HG02678 (cell line): ENCODE measurements at regions not wholly inside any gene's neighbourhood (a gene's known extent, or its start where the extent isn't known, plus 50 kb on each side); places are given as distances from the start of the nearest gene placed in this dataset.

Source experiments
- ATAC-seq: cut with Tn5 transposase; IDR thresholded peaks from one replicate; pipeline ENCODE4 v1.9.1; 2021; ENCODE audit warnings: mild to moderate bottlenecking, moderate library complexity; ENCODE audit not compliant: unreplicated experiment

DNA sequence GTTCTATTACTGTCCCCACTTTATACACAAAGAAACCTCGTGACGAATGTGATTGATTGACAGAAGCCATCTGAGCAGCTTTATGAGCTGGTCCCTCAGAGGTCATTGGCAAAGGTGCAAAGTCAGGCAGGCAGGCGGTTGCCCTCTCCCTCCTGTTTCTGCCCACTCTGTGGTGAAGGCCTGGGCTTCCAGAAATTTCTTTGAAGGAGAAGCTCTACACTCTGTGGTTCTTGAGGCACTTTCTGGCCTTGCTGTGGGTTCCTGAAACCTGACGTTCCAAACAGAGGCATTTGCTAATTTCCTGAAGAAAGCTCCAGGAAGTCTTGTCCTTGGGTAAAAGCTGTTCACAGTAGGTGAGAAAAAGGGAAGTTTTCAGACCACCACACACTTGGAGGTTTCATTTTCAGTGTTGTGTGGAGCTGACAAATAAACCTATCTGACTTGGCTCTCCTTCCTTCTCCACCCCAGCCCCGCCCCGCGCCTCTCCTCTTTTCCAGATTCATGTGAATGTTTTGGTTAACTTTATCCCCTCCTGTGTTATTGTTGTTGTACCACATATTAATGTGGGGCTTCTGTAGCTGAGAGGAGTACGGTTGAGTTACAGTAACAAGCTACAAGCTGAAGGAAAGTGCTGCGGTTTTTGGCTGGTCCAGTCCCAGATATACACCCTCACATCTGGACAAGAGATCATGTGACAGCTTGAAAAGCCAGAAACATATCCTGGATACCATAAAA is 274.1 kb downstream of the CLIC5 start:
- ATAC-seq: peak; percentile 51

DNA sequence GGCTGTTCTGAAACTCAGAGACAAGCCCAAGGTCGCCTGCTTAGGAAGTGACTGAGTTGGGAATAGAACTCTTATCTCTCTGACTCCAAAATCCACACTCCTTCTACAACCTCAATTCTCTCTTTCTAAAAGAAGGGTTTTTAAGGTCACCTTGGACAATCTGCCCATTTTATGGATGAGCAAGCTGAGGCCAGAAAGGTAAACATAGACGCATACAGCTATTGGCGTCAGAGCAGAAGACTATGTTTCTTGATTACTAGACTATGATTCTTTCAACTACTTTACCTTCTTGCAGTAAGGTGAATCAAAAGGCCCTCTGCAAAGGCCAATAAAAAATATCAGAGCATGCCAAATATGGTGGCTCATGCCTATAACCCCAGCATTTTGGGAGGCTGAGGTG is 276.6 kb downstream of the CLIC5 start:
- ATAC-seq: no peak

- no peak for ATAC-seq
Measured at GRCh38 chr6:45738057-45738455, 277.6 kb downstream of the CLIC5 start.

- peak; percentile 79 for ATAC-seq
Measured at GRCh38 chr6:45737331-45738056, 278.2 kb downstream of the CLIC5 start.

DNA sequence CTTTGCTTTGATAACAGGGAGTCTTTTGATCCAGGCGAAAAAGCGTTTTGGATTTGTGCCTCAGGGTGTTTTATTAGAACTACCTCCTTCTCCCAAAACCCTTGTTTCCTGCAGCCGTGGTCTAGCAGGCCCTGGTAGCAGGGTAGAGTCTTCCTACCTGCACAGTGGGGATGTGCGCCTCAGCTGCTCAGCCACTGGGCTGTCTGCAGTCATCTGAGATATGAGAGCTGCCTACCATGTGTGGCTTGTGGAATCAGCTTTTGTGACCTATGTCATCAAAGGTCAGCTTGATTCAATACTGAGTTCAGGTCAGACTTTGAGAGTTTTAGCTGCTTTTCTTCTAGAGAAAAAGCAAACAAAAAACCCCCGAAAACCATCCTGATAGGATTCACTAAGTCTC is 279.5 kb downstream of the CLIC5 start:
- ATAC-seq: no peak

DNA sequence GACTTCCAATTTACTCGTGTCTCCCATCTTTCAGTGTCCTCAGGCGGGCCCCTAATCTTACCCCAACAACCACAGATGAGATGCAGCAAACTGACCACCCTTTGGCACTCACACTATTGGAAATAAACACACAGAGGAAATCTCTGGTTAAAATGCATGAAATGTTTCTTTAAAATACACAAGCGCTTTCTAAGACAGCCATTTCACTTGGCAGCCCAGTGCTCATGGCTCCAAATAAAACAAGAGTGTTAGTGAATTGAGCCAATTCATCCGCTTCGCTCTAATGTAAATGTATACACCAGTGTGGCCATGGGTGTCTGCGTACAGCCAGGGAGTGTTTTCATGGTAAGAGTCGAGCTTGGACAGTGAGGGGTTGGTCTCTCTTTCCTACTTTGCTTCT is 282.9 kb downstream of the CLIC5 start:
- no peak for ATAC-seq

GRCh38 chr6:45730232-45730631 is 285.4 kb downstream of the CLIC5 start:
- no peak for ATAC-seq

- ATAC-seq: no peak
Measured at GRCh38 chr6:45728674-45729073, 287.0 kb downstream of the CLIC5 start.

DNA sequence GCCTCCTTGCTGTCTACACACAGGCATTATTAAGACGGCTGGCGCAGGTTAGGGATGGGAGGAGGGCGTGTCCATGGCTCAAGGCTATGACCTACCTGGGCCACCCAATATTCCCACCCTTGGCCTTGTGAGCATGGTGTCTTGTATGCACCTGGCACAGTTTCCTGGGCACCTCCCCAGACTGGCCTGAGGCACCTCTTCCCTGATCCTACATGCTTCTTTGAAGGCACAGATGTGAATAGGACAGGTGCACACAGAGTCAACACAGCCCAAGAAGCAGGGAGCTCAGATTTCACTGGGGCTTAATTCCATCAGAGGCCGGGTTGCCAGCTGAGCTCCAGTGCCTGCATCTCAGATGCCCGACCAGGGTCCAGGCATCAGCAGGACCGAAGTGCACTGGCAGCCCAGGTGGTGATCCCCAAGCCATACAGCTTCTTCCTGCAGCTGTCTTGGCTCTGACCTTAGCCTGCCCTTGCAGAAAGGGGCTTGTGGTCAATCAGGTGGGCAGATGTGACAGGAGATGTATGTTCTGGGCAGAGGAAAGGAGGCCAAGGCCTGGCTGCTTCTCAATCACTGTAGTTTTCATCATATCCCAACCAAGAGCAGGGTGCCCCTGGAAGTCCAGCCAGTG is 287.7 kb downstream of the CLIC5 start:
- no peak for ATAC-seq

- ATAC-seq: no peak
Measured at GRCh38 chr6:45727228-45727627, 288.4 kb downstream of the CLIC5 start.

- no peak for ATAC-seq
Measured at GRCh38 chr6:45726444-45726843, 289.2 kb downstream of the CLIC5 start.

DNA sequence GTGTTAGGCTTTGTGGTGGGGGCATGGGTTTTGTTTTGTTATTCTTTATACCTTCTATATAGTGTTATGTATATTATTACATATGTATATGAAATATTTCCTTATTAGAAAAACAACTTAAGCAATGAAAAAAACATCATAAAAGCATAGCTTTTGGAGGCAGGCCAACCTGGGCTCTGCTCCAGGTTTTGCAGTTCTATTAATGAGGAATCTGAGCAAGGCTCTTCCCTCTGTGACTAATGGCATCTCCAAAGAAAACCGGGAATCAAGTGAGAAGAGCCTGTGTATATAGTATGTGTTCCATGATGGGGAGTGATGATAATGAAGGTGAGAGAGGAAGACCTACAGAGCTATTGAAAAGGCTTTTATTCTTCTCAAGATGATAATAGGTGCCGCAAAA is 291.1 kb downstream of the CLIC5 start:
- no peak for ATAC-seq

- no peak for ATAC-seq
Measured at GRCh38 chr6:45724027-45724426, 291.6 kb downstream of the CLIC5 start.

- no peak for ATAC-seq
Measured at GRCh38 chr6:45722876-45723275, 292.8 kb downstream of the CLIC5 start.

- ATAC-seq: no peak
Measured at GRCh38 chr6:45721665-45722064, 294.0 kb downstream of the CLIC5 start.

DNA sequence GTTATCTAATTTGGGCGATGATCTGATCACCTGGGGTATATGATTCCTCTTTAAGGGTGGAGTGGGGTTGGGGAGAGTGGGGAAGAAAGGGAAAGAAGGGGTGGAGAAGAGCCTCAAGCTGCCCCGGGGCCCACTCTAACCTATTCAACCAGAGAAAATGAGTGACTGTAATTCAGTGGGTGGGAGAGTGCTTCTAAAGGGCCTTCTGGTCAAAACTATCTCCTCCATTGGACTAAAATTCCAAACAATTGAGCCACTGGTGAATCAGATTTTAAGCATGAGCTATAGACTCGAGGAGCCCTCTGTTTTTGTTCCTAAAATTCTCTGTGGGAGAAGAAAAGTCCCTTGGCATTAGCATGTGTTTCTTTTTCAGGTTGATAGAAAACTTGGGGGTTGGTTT is 296.8 kb downstream of the CLIC5 start:
- ATAC-seq: no peak

- no peak for ATAC-seq
Measured at GRCh38 chr6:45718131-45718530, 297.5 kb downstream of the CLIC5 start.

- ATAC-seq: no peak
Measured at GRCh38 chr6:45717715-45718114, 297.9 kb downstream of the CLIC5 start.

DNA sequence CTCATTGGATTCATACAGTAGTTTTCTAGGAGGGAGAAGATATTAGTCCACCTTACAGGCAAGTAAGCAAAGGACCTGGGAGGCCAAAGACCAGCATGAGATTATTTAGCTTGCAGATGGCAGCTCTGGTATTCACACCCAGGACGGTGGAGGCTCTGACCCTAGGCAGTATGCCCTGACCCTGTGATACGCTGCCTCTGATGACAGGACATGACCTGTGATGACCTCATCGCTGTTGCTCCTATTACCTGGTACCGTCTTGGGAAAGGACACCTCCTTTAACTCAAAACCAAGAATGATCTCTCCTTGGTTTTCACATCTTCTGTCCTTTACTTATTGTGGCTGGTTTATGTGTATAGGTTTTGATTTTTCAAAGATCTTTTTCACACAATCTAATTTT is 298.6 kb downstream of the CLIC5 start:
- no peak for ATAC-seq

GRCh38 chr6:45715508-45715803 is 300.2 kb downstream of the CLIC5 start:
- ATAC-seq: no peak

DNA sequence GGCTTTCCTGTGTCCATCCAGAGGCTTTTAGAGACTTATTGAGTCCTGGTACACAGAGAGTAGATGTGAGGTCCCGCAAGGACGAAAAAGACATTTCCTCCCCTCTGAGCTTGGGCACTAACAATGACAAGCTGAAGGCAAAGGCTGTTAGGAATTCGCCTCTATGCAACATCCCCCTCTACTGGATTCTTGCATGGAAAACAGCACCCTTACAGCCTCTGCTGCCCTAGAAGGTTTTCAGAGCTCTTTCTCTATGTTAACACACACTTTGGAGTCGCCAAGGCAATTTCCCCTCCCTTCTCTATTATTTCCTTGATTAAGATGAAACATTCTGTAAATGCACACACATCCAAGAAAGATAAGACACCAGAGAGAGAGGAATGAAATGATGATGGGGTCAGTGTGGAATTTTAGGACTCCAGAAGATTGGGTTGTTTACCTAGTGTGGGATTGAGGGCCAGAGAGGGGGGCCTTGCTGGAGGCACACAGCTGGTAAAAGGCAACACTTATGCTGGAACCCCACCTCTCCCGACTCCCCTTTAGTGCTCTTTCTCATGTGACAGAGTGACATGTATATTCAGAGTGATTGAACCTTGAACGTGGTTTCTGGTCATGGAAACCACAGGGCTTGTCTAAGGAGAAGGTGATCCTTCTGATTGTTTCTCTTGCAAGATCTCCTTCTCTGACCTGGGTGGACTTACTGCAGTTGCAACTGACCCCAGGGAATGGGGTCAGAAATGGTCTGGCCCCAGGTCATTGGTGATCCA is 300.7 kb downstream of the CLIC5 start:
- ATAC-seq: peak; percentile 40
